ENCODE measurements at regions not wholly inside any gene's neighbourhood (a gene's known extent, or its start where the extent isn't known, plus 50 kb on each side); places are given as distances from the start of the nearest gene placed in this dataset.

DNA sequence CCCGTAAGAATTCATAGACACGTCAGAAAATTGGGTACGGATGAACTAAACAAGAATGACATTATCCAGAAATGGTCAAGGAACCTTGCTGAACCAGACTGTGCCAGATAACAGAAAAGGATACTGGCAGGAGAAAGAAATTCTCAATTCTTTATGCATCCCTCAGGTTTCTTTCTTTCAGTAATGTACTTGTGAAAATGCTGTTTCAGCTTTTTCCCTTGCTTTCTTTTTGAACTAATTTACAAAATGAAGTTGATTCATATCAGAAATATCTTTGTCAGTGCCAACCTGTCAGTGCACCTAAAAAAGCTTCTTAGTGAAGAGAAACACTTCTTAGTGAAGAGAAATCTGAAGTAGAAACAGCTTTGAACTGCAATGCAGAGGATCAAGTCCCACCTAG is 643.6 kb upstream of the RORB start:
- TF ChIP-seq, protein P1, sequence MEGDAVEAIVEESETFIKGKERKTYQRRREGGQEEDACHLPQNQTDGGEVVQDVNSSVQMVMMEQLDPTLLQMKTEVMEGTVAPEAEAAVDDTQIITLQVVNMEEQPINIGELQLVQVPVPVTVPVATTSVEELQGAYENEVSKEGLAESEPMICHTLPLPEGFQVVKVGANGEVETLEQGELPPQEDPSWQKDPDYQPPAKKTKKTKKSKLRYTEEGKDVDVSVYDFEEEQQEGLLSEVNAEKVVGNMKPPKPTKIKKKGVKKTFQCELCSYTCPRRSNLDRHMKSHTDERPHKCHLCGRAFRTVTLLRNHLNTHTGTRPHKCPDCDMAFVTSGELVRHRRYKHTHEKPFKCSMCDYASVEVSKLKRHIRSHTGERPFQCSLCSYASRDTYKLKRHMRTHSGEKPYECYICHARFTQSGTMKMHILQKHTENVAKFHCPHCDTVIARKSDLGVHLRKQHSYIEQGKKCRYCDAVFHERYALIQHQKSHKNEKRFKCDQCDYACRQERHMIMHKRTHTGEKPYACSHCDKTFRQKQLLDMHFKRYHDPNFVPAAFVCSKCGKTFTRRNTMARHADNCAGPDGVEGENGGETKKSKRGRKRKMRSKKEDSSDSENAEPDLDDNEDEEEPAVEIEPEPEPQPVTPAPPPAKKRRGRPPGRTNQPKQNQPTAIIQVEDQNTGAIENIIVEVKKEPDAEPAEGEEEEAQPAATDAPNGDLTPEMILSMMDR (conservative IDR thresholded peaks at IDR 0.05; ENCODE audit: low read depth in 2 of 2) = no peak
- TF ChIP-seq ZNF114 (CRISPR knock-in tag; IDR thresholded peaks at IDR 0.05) (no peak), EZH2 (IDR thresholded peaks at IDR 0.05; ENCODE audit: low read depth, unreplicated experiment) (no peak), REST (IDR thresholded peaks at IDR 0.05; ENCODE audit: unreplicated experiment) (no peak), NANOG (IDR thresholded peaks at IDR 0.05; ENCODE audit: borderline replicate concordance) (no peak)
